Activated naive CD4-positive, alpha-beta T cell treated with anti-CD3 and anti-CD28 coated beads, Interleukin-2, amount 50 U/mL, for 16 hours (primary cell): ENCODE measurements at regions not wholly inside any gene's neighbourhood (a gene's known extent, or its start where the extent isn't known, plus 50 kb on each side); places are given as distances from the start of the nearest gene placed in this dataset.

Experiments
- DNase-seq: peaks from one replicate; pipeline ENCODE4 v3.0.0-alpha.2; 2020

GRCh38 chr6:106035655-106036054 lies 50.5 kb upstream of the PRDM1 start:
- no peak for DNase-seq

- DNase-seq = no peak
These were observed 52.3 kb upstream of the PRDM1 start for GRCh38 chr6:106033806-106034205.

- no peak for DNase-seq
These were observed 58.4 kb upstream of the PRDM1 start for GRCh38 chr6:106027758-106028157.

- no peak for DNase-seq
These were observed 59.1 kb upstream of the PRDM1 start for GRCh38 chr6:106026748-106027715.

GRCh38 chr6:106025655-106026054 lies 60.5 kb upstream of the PRDM1 start:
- DNase-seq = no peak

GRCh38 chr6:106022801-106023200 lies 63.3 kb upstream of the PRDM1 start:
- no peak for DNase-seq

- no peak for DNase-seq
These were observed 68.7 kb upstream of the PRDM1 start for GRCh38 chr6:106017454-106017853.

- no peak for DNase-seq
These were observed 71.2 kb upstream of the PRDM1 start for GRCh38 chr6:106014955-106015354.

- no peak for DNase-seq
These were observed 74.7 kb upstream of the PRDM1 start for GRCh38 chr6:106011476-106011875.

- no peak for DNase-seq
These were observed 80.2 kb upstream of the PRDM1 start for GRCh38 chr6:106005954-106006353.

- DNase-seq = no peak
These were observed 81.1 kb upstream of the PRDM1 start for GRCh38 chr6:106005013-106005412.

GRCh38 chr6:106003268-106003987 lies 82.7 kb upstream of the PRDM1 start:
- no peak for DNase-seq

- DNase-seq = no peak
These were observed 84.1 kb upstream of the PRDM1 start for GRCh38 chr6:106002005-106002404.

GRCh38 chr6:106000935-106001334 lies 85.2 kb upstream of the PRDM1 start:
- DNase-seq = no peak

GRCh38 chr6:105997482-105997881 lies 88.7 kb upstream of the PRDM1 start:
- no peak for DNase-seq

- DNase-seq = no peak
These were observed 90.7 kb upstream of the PRDM1 start for GRCh38 chr6:105995391-105995865.

GRCh38 chr6:105994591-105995390 lies 91.3 kb upstream of the PRDM1 start:
- DNase-seq = peak; percentile 51

- peak; percentile 40 for DNase-seq
These were observed 92.0 kb upstream of the PRDM1 start for GRCh38 chr6:105994118-105994590.

- no peak for DNase-seq
These were observed 92.6 kb upstream of the PRDM1 start for GRCh38 chr6:105993341-105994117.

GRCh38 chr6:105992315-105992961 lies 93.7 kb upstream of the PRDM1 start:
- peak; percentile 89 for DNase-seq

GRCh38 chr6:105991561-105992314 lies 94.4 kb upstream of the PRDM1 start:
- DNase-seq = peak; percentile 36
